ENCODE measurements at regions not wholly inside any gene's neighbourhood (a gene's known extent, or its start where the extent isn't known, plus 50 kb on each side); places are given as distances from the start of the nearest gene placed in this dataset.

- Histone ChIP-seq H3K4me3 (ENCODE audit: low read length) (no peak overlapping the region), H3K36me3 (ENCODE audit: control insufficient read depth, insufficient read depth, low read length, severe bottlenecking) (no peaks in the 10 kb centered on the region), H3K9me3 (ENCODE audit: control insufficient read depth, low read length) (no peaks in the 10 kb centered on the region), H3K4me1 (ENCODE audit: control insufficient read depth, insufficient read depth, low read length) (peaks cover 5% of the 10 kb centered on the region), H3K27me3 (replicated peaks; ENCODE audit: control insufficient read depth, insufficient read depth, low read length) (no peaks in the 10 kb centered on the region), H3K9ac (ENCODE audit: low read length) (no peak overlapping the region)
- DNase-seq (ENCODE audit: low read depth), result no peak
Observed at GRCh38 chr12:61848893-61849292, 411.3 kb upstream of the USP15 start.

GRCh38 chr12:61853945-61854344 lies 406.3 kb upstream of the USP15 start:
- no peak overlapping the region for H3K4me3 ChIP-seq (ENCODE audit: low read length)
- H3K36me3 ChIP-seq (ENCODE audit: control insufficient read depth, insufficient read depth, low read length, severe bottlenecking), result no peaks in the 10 kb centered on the region
- DNase-seq (ENCODE audit: low read depth), result no peak
- H3K9ac ChIP-seq (ENCODE audit: low read length), result no peak overlapping the region
- H3K27me3 ChIP-seq (replicated peaks; ENCODE audit: control insufficient read depth, insufficient read depth, low read length), result no peaks in the 10 kb centered on the region
- H3K9me3 ChIP-seq (ENCODE audit: control insufficient read depth, low read length), result peaks cover 6% of the 10 kb centered on the region
- no peaks in the 10 kb centered on the region for H3K4me1 ChIP-seq (ENCODE audit: control insufficient read depth, insufficient read depth, low read length)

GRCh38 chr12:61854902-61855301 lies 405.3 kb upstream of the USP15 start:
- Histone ChIP-seq H3K4me3 (ENCODE audit: low read length) (no peak overlapping the region), H3K9me3 (ENCODE audit: control insufficient read depth, low read length) (peaks cover 6% of the 10 kb centered on the region), H3K36me3 (ENCODE audit: control insufficient read depth, insufficient read depth, low read length, severe bottlenecking) (no peaks in the 10 kb centered on the region), H3K9ac (ENCODE audit: low read length) (no peak overlapping the region), H3K4me1 (ENCODE audit: control insufficient read depth, insufficient read depth, low read length) (no peaks in the 10 kb centered on the region), H3K27me3 (replicated peaks; ENCODE audit: control insufficient read depth, insufficient read depth, low read length) (no peaks in the 10 kb centered on the region)
- no peak for DNase-seq (ENCODE audit: low read depth)

- H3K36me3 ChIP-seq (ENCODE audit: control insufficient read depth, insufficient read depth, low read length, severe bottlenecking), result no peaks in the 10 kb centered on the region
- H3K9ac ChIP-seq (ENCODE audit: low read length), result no peak overlapping the region
- no peaks in the 10 kb centered on the region for H3K27me3 ChIP-seq (replicated peaks; ENCODE audit: control insufficient read depth, insufficient read depth, low read length)
- no peaks in the 10 kb centered on the region for H3K4me1 ChIP-seq (ENCODE audit: control insufficient read depth, insufficient read depth, low read length)
- H3K4me3 ChIP-seq (ENCODE audit: low read length), result no peak overlapping the region
- peaks cover 6% of the 10 kb centered on the region for H3K9me3 ChIP-seq (ENCODE audit: control insufficient read depth, low read length)
- DNase-seq (ENCODE audit: low read depth), result no peak
Observed at GRCh38 chr12:61857968-61858367, 402.2 kb upstream of the USP15 start.

- H3K9me3 ChIP-seq (ENCODE audit: control insufficient read depth, low read length), result no peaks in the 10 kb centered on the region
- H3K4me1 ChIP-seq (ENCODE audit: control insufficient read depth, insufficient read depth, low read length), result peaks cover 3% of the 10 kb centered on the region
- no peak for DNase-seq (ENCODE audit: low read depth)
- no peaks in the 10 kb centered on the region for H3K27me3 ChIP-seq (replicated peaks; ENCODE audit: control insufficient read depth, insufficient read depth, low read length)
- no peaks in the 10 kb centered on the region for H3K36me3 ChIP-seq (ENCODE audit: control insufficient read depth, insufficient read depth, low read length, severe bottlenecking)
- H3K9ac ChIP-seq (ENCODE audit: low read length), result no peak overlapping the region
- no peak overlapping the region for H3K4me3 ChIP-seq (ENCODE audit: low read length)
Observed at GRCh38 chr12:61860451-61860850, 399.8 kb upstream of the USP15 start.

- H3K36me3 ChIP-seq (ENCODE audit: control insufficient read depth, insufficient read depth, low read length, severe bottlenecking), result no peaks in the 10 kb centered on the region
- H3K9ac ChIP-seq (ENCODE audit: low read length), result no peak overlapping the region
- DNase-seq (ENCODE audit: low read depth), result no peak
- no peaks in the 10 kb centered on the region for H3K27me3 ChIP-seq (replicated peaks; ENCODE audit: control insufficient read depth, insufficient read depth, low read length)
- no peak overlapping the region for H3K4me3 ChIP-seq (ENCODE audit: low read length)
- no peaks in the 10 kb centered on the region for H3K9me3 ChIP-seq (ENCODE audit: control insufficient read depth, low read length)
- H3K4me1 ChIP-seq (ENCODE audit: control insufficient read depth, insufficient read depth, low read length), result peaks cover 3% of the 10 kb centered on the region
Observed at GRCh38 chr12:61862986-61863385, 397.2 kb upstream of the USP15 start.

GRCh38 chr12:61863811-61864210 lies 396.4 kb upstream of the USP15 start:
- Histone ChIP-seq H3K36me3 (ENCODE audit: control insufficient read depth, insufficient read depth, low read length, severe bottlenecking) (no peaks in the 10 kb centered on the region), H3K27me3 (replicated peaks; ENCODE audit: control insufficient read depth, insufficient read depth, low read length) (no peaks in the 10 kb centered on the region), H3K9ac (ENCODE audit: low read length) (no peak overlapping the region), H3K9me3 (ENCODE audit: control insufficient read depth, low read length) (no peaks in the 10 kb centered on the region), H3K4me1 (ENCODE audit: control insufficient read depth, insufficient read depth, low read length) (peaks cover 3% of the 10 kb centered on the region), H3K4me3 (ENCODE audit: low read length) (no peak overlapping the region)
- DNase-seq (ENCODE audit: low read depth), result no peak

GRCh38 chr12:61869796-61870195 lies 390.4 kb upstream of the USP15 start:
- Histone ChIP-seq H3K4me1 (ENCODE audit: control insufficient read depth, insufficient read depth, low read length) (no peaks in the 10 kb centered on the region), H3K4me3 (ENCODE audit: low read length) (no peak overlapping the region), H3K9me3 (ENCODE audit: control insufficient read depth, low read length) (no peaks in the 10 kb centered on the region), H3K36me3 (ENCODE audit: control insufficient read depth, insufficient read depth, low read length, severe bottlenecking) (no peaks in the 10 kb centered on the region), H3K27me3 (replicated peaks; ENCODE audit: control insufficient read depth, insufficient read depth, low read length) (no peaks in the 10 kb centered on the region), H3K9ac (ENCODE audit: low read length) (no peak overlapping the region)
- no peak for DNase-seq (ENCODE audit: low read depth)

GRCh38 chr12:61870658-61871484 lies 389.3 kb upstream of the USP15 start:
- DNase-seq (ENCODE audit: low read depth), result no peak
- Histone ChIP-seq H3K4me3 (ENCODE audit: low read length) (no peak overlapping the region), H3K9ac (ENCODE audit: low read length) (no peak overlapping the region), H3K9me3 (ENCODE audit: control insufficient read depth, low read length) (no peaks in the 10 kb centered on the region), H3K4me1 (ENCODE audit: control insufficient read depth, insufficient read depth, low read length) (no peaks in the 10 kb centered on the region), H3K27me3 (replicated peaks; ENCODE audit: control insufficient read depth, insufficient read depth, low read length) (no peaks in the 10 kb centered on the region), H3K36me3 (ENCODE audit: control insufficient read depth, insufficient read depth, low read length, severe bottlenecking) (no peaks in the 10 kb centered on the region)

- Histone ChIP-seq H3K4me1 (ENCODE audit: control insufficient read depth, insufficient read depth, low read length) (no peaks in the 10 kb centered on the region), H3K27me3 (replicated peaks; ENCODE audit: control insufficient read depth, insufficient read depth, low read length) (no peaks in the 10 kb centered on the region), H3K4me3 (ENCODE audit: low read length) (no peak overlapping the region), H3K36me3 (ENCODE audit: control insufficient read depth, insufficient read depth, low read length, severe bottlenecking) (no peaks in the 10 kb centered on the region), H3K9me3 (ENCODE audit: control insufficient read depth, low read length) (no peaks in the 10 kb centered on the region), H3K9ac (ENCODE audit: low read length) (no peak overlapping the region)
- no peak for DNase-seq (ENCODE audit: low read depth)
Observed at GRCh38 chr12:61871485-61871810, 388.8 kb upstream of the USP15 start.

GRCh38 chr12:61879229-61879628 lies 381.0 kb upstream of the USP15 start:
- DNase-seq (ENCODE audit: low read depth), result no peak
- Histone ChIP-seq H3K9me3 (ENCODE audit: control insufficient read depth, low read length) (no peaks in the 10 kb centered on the region), H3K4me3 (ENCODE audit: low read length) (no peak overlapping the region)

GRCh38 chr12:61880186-61880585 lies 380.0 kb upstream of the USP15 start:
- no peak overlapping the region for H3K9ac ChIP-seq (ENCODE audit: low read length)
- H3K27me3 ChIP-seq (replicated peaks; ENCODE audit: control insufficient read depth, insufficient read depth, low read length), result no peaks in the 10 kb centered on the region
- H3K9me3 ChIP-seq (ENCODE audit: control insufficient read depth, low read length), result no peaks in the 10 kb centered on the region
- no peaks in the 10 kb centered on the region for H3K36me3 ChIP-seq (ENCODE audit: control insufficient read depth, insufficient read depth, low read length, severe bottlenecking)
- H3K4me3 ChIP-seq (ENCODE audit: low read length), result no peak overlapping the region
- no peaks in the 10 kb centered on the region for H3K4me1 ChIP-seq (ENCODE audit: control insufficient read depth, insufficient read depth, low read length)
- no peak for DNase-seq (ENCODE audit: low read depth)

More at GRCh38 chr12:61879229-61879628, 381.0 kb upstream of the USP15 start:
- Histone ChIP-seq H3K4me1 (ENCODE audit: control insufficient read depth, insufficient read depth, low read length) (no peaks in the 10 kb centered on the region), H3K9ac (ENCODE audit: low read length) (no peak overlapping the region), H3K36me3 (ENCODE audit: control insufficient read depth, insufficient read depth, low read length, severe bottlenecking) (no peaks in the 10 kb centered on the region), H3K27me3 (replicated peaks; ENCODE audit: control insufficient read depth, insufficient read depth, low read length) (no peaks in the 10 kb centered on the region)

Data from adipocyte (in vitro differentiated cells).